Chondrocyte (in vitro differentiated cells): ENCODE measurements at regions not wholly inside any gene's neighbourhood (a gene's known extent, or its start where the extent isn't known, plus 50 kb on each side); places are given as distances from the start of the nearest gene placed in this dataset.
"Not testable (repeated sequence)": the region's sequence is repeated elsewhere in the genome, so short reads cannot be mapped to it uniquely, and the experiment has no call there.

Source experiments
- DNase-seq: peaks from one replicate; pipeline ENCODE4 v3.0.0; 2021; ENCODE audit warnings: mixed read lengths, low spot score
- H3K27ac Mint-ChIP-seq: one replicate; pipeline ENCODE4 v1.8.0; 2021; ENCODE audit warnings: mild to moderate bottlenecking, moderate library complexity, mixed read lengths; ENCODE audit not compliant: unreplicated experiment
- H3K27me3 Mint-ChIP-seq: 2 replicates; pipeline ENCODE4 v1.8.0; 2021; ENCODE audit warnings: low read depth, mixed read lengths
- H3K36me3 Mint-ChIP-seq: 2 replicates; pipeline ENCODE4 v1.8.0; 2021; ENCODE audit warnings: low read depth, mixed read lengths
- H3K4me1 Mint-ChIP-seq: 2 replicates; pipeline ENCODE4 v1.8.0; 2021; ENCODE audit warnings: low read depth, mild to moderate bottlenecking, mixed read lengths
- H3K4me3 Mint-ChIP-seq: one replicate; pipeline ENCODE4 v1.8.0; 2021; ENCODE audit warnings: mild to moderate bottlenecking, moderate library complexity, mixed read lengths; ENCODE audit not compliant: unreplicated experiment
- H3K9me3 Mint-ChIP-seq: 2 replicates; pipeline ENCODE4 v1.8.0; 2021; ENCODE audit warnings: low read depth, mixed read lengths
- TF ChIP-seq, protein P1 (sequence below): fragments of 200-600 bp; sonication (generic); IDR thresholded peaks from 2 replicates; pipeline ENCODE4 v1.5.0; 2021; ENCODE audit warnings: antibody characterized with exemption, mild to moderate bottlenecking, moderate library complexity

GRCh38 chr3:31322460-31322859, 210.3 kb upstream of the STT3B start:
- TF ChIP-seq, protein P1, sequence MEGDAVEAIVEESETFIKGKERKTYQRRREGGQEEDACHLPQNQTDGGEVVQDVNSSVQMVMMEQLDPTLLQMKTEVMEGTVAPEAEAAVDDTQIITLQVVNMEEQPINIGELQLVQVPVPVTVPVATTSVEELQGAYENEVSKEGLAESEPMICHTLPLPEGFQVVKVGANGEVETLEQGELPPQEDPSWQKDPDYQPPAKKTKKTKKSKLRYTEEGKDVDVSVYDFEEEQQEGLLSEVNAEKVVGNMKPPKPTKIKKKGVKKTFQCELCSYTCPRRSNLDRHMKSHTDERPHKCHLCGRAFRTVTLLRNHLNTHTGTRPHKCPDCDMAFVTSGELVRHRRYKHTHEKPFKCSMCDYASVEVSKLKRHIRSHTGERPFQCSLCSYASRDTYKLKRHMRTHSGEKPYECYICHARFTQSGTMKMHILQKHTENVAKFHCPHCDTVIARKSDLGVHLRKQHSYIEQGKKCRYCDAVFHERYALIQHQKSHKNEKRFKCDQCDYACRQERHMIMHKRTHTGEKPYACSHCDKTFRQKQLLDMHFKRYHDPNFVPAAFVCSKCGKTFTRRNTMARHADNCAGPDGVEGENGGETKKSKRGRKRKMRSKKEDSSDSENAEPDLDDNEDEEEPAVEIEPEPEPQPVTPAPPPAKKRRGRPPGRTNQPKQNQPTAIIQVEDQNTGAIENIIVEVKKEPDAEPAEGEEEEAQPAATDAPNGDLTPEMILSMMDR: no peak
- H3K4me3 Mint-ChIP-seq: no peak overlapping the region
- no peak overlapping the region for H3K27ac Mint-ChIP-seq
- peaks cover 5% of the 10 kb centered on the region for H3K4me1 Mint-ChIP-seq
- peaks cover 6% of the 10 kb centered on the region for H3K27me3 Mint-ChIP-seq
- no peak for DNase-seq
- H3K36me3 Mint-ChIP-seq: no peaks in the 10 kb centered on the region
- no peaks in the 10 kb centered on the region for H3K9me3 Mint-ChIP-seq

GRCh38 chr3:31327826-31328357, 204.8 kb upstream of the STT3B start:
- not testable (repeated sequence) for H3K27ac Mint-ChIP-seq, DNase-seq, H3K36me3 Mint-ChIP-seq, H3K4me1 Mint-ChIP-seq, H3K27me3 Mint-ChIP-seq, H3K9me3 Mint-ChIP-seq, H3K4me3 Mint-ChIP-seq

DNA sequence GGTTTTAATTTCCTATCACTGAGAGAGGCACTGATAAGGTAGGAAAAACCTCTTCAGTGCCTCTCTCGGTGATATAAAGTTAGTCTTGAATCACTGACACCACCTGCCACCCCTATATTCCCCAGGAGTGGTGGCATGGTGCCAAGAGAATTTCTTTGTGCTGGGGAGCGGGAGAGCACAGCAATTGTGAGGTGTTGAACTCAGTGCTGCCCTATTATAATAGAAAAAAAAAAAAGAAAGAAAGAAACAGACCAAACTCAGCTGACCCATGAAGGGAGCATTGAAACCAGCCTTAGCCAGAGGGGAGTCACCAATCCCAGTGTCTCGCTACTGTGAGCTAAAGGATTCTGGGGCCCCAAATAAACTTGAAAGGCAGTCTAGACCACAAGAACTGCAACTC, 201.4 kb upstream of the STT3B start:
- H3K4me1 Mint-ChIP-seq: no peaks in the 10 kb centered on the region
- no peak for DNase-seq
- H3K27ac Mint-ChIP-seq: no peak overlapping the region
- TF ChIP-seq, protein P1: no peak
- peaks cover 2% of the 10 kb centered on the region for H3K36me3 Mint-ChIP-seq
- peaks cover 6% of the 10 kb centered on the region for H3K27me3 Mint-ChIP-seq
- H3K9me3 Mint-ChIP-seq: peaks cover 20% of the 10 kb centered on the region
- no peak overlapping the region for H3K4me3 Mint-ChIP-seq

DNA sequence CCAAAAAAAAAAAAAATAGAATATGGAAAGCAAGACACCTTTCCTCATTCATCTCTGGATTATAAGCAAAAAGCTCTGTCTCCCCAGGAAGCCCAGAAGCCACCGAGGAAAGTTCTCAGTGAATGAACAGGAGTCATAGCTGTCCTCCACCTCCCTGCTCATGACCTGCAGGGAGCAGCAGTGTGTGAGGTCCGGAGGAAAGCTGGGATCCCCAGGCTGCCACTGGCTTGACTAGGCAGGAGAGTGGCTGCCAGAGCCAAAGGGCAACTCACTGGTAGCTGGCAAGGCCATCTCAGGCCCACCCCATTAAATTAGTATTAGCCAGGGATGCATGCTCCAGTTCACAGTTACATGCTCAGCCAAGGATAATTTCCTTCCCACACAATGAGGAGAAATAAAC, 191.6 kb upstream of the STT3B start:
- no peaks in the 10 kb centered on the region for H3K27me3 Mint-ChIP-seq
- TF ChIP-seq, protein P1: no peak

GRCh38 chr3:31343075-31343474, 189.7 kb upstream of the STT3B start:
- Mint-ChIP-seq H3K9me3 (peaks cover 14% of the 10 kb centered on the region), H3K4me3 (no peak overlapping the region), H3K27ac (no peak overlapping the region), H3K4me1 (no peaks in the 10 kb centered on the region), H3K36me3 (peaks cover 2% of the 10 kb centered on the region), H3K27me3 (no peaks in the 10 kb centered on the region)
- TF ChIP-seq, protein P1: no peak
- DNase-seq: no peak

More for the DNA sequence above, 191.6 kb upstream of the STT3B start:
- peaks cover 2% of the 10 kb centered on the region for H3K36me3 Mint-ChIP-seq
- no peak overlapping the region for H3K4me3 Mint-ChIP-seq
- peaks cover 10% of the 10 kb centered on the region for H3K9me3 Mint-ChIP-seq
- DNase-seq: no peak
- no peaks in the 10 kb centered on the region for H3K4me1 Mint-ChIP-seq
- no peak overlapping the region for H3K27ac Mint-ChIP-seq

GRCh38 chr3:31345581-31345980, 187.1 kb upstream of the STT3B start:
- Mint-ChIP-seq H3K9me3 (peaks cover 14% of the 10 kb centered on the region), H3K36me3 (peaks cover 2% of the 10 kb centered on the region), H3K27ac (no peak overlapping the region), H3K4me1 (no peaks in the 10 kb centered on the region), H3K4me3 (no peak overlapping the region), H3K27me3 (no peaks in the 10 kb centered on the region)
- DNase-seq: no peak
- TF ChIP-seq, protein P1: no peak
